Right ventricle myocardium superior (tissue), 1 donor: ENCODE measurements at regions not wholly inside any gene's neighbourhood (a gene's known extent, or its start where the extent isn't known, plus 50 kb on each side); places are given as distances from the start of the nearest gene placed in this dataset.

Experiments used
- ATAC-seq: fragments of 200-7000 bp; cut with Tn5 transposase; one replicate; pipeline ENCODE4 v1.9.1; 2020; ENCODE audit warnings: mild to moderate bottlenecking; ENCODE audit not compliant: poor library complexity
- DNase-seq: peaks from one replicate; pipeline ENCODE4 v3.0.0-alpha.2; 2020
- intact Hi-C: fragments of 100-400 bp; cut with DNase I; formaldehyde crosslinking; loops from one replicate; pipeline ENCODE4 v1.11.2; 2022
- donor health status: DM: no; HTN: yes; CAD: no; lungs with severe emphysema.

DNA sequence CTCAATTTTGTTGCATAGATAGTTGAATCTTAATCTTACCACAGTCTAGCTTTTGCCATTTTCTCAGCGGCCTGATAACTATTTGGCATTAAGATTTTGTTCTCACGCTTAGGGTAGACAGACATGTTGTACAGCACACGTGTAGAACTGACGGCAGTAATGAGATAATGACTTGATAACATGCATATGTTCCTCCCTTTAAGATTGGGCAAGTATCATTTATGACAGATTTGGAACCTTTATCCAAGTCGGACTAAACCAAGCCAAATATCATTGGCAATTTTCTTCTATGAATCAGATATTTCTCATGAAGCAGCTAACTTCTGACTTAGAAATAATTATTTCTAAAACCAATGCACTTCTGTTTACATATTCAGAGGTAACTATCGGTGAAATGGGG lies 205.5 kb downstream of the NDFIP2 start:
- ATAC-seq (no peak), DNase-seq (no peak)
- intact Hi-C loops, result loop anchor here (10.0 kb wide), 1 partner anchor 678 kb away; no protein-coding TSS in a partner anchor

- DNase-seq, result no peak
- ATAC-seq, result no peak
- intact Hi-C loops, result loop anchor here (10.0 kb wide), 1 partner anchor 680 kb away; no protein-coding TSS in a partner anchor
These were observed 203.4 kb downstream of the NDFIP2 start for GRCh38 chr13:79684371-79684770.

DNA sequence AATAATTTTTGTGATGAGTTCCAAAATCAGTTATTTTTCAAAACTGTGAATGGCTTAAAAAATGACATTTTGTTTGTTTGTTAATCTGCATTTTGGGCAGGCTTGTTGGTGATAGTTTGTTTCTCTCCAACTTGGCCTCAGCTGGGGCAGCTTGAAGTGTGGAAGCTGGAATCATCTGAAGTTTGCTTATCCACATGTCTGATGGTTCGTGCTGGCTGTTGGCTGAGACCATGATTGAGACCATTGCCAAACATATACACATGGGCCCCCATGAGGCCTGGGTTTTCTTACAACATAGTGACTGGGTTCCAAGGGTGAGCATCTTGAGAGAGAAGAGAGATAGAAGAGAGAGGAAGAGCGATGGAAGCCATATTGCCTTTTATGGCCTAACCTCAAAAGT lies 201.2 kb downstream of the NDFIP2 start:
- intact Hi-C loops, result loop anchor here (10.0 kb wide), 1 partner anchor 683 kb away; no protein-coding TSS in a partner anchor
- ATAC-seq (peak; percentile 28), DNase-seq (no peak)

DNA sequence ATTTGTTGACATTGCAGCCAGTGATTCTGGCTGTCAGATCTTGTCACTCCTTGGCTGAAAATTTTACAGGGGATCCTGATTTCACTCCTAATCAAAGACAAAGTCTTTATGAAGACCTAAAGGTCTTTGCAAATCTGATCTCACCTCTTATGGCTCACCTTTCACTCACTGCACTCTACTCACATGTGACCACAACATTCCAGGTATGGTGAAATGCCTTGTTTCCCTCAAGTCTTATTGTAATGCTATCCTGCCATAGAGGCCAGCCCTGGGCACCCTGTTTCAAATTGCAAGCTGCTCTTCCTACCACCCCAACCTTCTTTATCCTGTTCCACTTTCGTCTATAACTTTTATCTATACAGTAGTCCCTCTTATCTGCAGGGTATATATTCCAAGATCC lies 200.1 kb downstream of the NDFIP2 start:
- DNase-seq (no peak), ATAC-seq (no peak)
- intact Hi-C loops, result loop anchor here (10.0 kb wide), 1 partner anchor 684 kb away; no protein-coding TSS in a partner anchor

DNA sequence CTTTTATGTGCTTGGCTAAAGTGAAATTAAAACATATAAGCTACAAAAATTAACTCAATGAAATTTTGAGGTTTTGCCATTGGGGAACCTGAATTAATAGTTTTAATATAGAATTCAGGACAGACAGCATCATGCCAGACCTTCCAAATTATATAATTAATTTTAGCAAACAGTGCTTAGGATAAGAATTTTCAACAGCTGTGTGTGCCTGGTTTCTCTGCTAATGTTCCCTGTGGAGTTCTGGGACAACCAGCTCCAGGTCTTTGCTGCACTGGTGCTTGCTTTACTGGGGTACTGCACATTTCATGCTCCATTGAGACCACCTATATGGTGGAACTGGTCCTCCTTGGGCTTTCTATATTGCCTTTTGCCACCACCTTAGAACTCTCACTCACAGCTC lies 199.5 kb downstream of the NDFIP2 start:
- ATAC-seq (no peak), DNase-seq (no peak)
- intact Hi-C loops, result loop anchor here (10.0 kb wide), 1 partner anchor 684 kb away; no protein-coding TSS in a partner anchor

DNA sequence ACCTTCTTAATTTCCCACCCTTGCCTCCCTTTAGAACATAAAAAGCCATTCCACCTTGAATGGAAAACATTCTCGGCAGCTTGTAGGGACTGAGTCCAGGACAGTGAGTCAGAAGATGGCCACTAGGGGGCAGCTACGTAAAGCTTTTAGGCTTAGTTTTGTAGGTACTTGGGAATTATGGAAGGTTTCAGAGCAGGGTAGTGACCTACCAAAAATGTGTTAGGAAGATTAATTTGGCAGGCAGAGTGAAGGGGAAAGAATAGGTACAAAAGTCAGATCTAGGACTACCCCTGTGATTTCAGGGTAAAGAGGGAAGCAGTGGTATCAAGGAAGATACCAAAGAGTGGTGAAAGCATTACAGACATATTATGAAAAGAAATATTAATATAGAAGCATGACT lies 198.4 kb downstream of the NDFIP2 start:
- intact Hi-C loops, result no loop called here
- ATAC-seq, result peak; percentile 76
- peak; percentile 61 for DNase-seq

DNA sequence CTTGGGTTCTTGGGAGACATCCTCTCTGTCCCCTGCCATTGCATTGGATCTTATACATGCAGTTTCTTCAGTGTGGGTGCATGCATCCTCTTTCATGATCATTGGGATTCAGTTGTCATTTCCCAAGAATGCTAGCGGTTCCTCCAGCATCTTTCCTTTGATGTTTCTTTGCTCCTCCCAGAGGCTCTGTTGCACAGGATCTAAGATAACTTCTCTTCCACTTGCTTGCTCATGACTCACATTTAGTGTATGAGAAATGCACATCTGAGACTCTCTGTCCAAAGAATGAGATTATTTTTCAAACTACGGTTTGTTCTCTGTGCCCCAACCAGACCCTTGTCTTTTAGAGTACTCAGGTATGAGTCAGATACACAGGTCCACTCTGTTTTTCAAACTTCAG lies 197.1 kb downstream of the NDFIP2 start:
- intact Hi-C loops, result no loop called here
- ATAC-seq (no peak), DNase-seq (no peak)

DNA sequence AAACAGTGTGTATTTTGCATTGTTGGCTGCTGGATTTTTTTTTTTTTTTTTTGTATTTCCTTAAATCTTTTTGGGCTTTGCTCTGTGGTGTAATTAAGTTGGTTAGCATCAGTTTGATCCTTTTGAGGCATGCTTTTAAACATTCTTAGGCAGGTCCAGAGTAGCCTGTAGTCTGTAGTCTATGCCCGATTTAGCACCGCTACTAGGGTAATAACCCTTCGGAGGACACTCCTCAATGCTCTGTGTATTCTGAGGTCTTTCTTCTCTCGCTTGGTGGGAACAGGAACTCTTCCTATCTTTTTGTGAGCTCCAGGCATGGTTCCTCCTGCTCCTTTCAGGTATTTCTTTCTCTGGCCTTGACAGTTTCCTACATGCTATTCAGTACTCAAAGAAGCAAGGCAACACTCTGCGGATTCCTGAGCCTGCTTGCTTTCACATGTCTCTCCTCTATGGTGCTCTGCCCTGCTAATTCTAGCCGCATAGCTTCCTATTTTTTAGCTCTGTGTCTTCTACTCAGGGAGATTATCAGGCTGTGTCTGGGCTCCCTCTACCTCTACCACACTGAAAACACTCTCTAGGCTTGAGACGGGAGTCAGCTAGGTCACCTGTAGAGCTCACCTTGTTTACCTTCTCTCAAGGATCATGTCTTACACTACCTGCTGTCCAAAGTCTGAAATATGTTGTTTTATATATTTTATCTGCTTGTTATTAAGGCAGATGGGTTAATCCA lies 195.1 kb downstream of the NDFIP2 start:
- DNase-seq (no peak), ATAC-seq (peak; percentile 70)
- intact Hi-C loops, result no loop called here

DNA sequence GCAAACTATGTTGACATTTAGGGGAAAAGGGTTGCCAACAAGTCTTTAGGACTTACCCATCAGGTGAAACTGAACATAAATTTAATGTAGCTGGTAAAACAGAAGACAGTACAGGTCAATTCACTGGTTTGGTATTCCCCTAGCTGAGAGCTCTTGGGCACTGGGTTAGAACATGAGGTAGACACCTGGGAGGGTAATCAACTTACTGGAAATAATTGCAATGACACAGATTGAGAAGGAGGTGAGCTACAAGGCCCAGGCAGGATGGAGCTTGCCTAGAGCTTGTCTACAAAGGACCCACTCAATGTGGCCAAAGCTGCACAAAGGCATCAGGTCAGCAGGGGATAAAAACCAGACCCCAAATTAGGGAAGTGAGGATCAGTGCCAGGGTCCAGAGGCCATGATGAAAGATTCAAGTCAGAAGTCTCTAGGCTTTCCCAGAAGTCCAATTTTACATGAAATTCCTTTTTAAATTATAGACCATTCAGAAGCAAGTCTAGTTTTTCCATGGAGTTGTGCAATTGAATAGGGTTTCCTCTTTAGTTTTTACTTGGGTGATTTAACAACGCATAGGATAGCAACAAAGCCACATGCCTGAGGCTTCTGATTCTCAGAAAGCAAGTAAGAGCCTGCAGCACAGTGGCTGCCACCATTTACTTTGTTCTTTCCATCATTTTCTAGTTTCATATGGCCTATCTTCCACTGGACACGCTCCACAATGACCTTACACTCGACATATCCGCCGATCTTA lies 194.0 kb downstream of the NDFIP2 start:
- DNase-seq (no peak), ATAC-seq (no peak)
- intact Hi-C loops, result no loop called here

DNA sequence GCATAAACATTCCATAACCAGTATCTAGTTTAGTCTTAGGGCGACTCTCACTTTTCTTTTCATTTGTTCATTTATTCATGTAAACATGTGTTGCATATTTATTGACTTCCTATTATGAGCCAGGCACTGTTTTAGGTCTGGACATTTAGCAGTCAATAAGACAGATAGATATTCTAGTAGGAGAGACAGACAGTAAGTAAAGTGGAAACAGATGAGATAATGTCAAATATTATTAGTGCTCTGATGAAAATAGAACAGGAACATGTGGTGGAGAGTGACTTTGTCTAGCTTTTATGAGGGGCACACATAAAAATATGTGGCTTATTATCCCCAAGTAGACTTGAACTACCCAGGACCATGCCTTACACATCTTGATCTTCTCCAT lies 193.0 kb downstream of the NDFIP2 start:
- intact Hi-C loops, result no loop called here
- peak; percentile 23 for ATAC-seq

DNA sequence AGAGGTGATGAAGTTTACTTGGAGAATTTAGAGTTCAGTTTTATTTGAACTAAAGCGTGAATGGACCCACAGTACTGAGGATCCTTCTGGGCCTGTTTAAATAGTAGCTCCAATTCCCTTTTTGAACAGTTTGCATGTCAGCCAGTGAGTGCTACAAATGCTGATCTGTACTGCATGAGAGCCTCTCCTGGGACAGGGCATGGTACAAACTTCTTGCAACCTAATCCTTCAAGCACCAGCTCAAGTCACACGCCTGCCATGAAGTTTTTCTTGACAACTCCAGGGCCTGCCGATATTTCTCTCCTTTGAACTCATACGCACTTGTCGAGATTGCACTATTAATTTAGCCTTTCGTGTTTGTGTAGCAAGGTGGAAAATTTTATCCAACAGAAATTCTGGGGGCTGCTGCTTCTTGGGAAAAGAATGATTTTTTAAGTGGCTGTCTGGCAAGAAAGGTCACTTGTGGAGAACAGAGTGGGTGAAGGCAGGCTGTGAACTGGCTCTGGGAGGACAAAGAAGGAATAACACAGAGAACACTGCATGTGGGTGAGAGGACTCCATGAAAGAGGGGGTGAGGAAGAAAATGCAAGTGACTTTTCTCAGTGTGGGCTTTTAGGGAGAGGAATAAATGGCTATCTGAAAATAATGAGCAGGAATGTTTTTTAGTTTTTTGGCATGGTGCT lies 192.5 kb downstream of the NDFIP2 start:
- intact Hi-C loops, result no loop called here
- DNase-seq (no peak), ATAC-seq (peak; percentile 47)

More for the DNA sequence above, 193.0 kb downstream of the NDFIP2 start:
- DNase-seq, result no peak

- DNase-seq (no peak), ATAC-seq (no peak)
- intact Hi-C loops, result no loop called here
These were observed 190.5 kb downstream of the NDFIP2 start for GRCh38 chr13:79671420-79671819.

DNA sequence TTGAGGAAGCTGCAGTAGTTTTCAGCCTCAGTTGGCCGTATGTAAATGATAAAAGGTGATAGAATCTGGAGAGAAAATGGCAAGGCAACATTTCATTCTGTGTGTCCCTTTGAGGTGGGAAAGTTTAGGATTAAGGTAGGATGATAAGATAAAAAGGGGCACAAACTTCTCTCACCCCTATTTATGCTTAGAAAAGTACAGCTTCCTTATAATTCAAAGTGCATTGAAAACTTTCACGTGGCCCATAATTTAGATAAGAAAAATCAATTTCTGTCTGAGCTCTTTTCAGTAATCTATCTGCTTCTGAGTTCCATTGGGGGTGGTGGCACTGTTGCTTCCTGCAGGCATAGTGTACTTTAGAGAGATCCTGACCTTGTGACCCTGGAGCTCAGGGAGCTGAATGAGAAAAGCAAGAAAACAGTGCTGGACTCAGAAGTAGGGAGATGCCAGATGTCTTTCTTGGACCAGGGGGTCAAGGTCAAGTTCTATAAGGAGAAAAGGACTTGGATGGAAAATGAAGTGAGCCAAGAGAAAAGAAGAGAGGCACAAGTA lies 187.3 kb downstream of the NDFIP2 start:
- DNase-seq (no peak), ATAC-seq (no peak)
- intact Hi-C loops, result no loop called here

DNA sequence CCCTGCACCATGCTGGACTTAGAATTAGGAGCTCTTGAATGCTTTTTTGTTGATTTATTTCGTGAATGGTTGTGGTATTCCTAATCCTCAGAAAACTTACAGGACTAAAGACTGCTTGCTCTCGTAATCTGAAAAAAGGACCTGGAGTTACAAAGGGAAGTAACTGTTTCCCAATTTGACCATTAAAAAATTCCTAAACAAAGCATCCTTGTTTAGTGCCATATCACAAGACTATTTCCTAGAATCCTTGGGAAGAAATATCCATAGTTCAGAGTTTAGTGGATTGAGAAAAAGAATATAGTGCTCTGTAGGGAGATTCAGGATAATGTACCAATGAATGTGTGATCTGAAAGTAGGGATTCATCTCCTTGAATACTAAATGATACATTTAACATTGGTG lies 186.8 kb downstream of the NDFIP2 start:
- no peak for ATAC-seq
- DNase-seq, result no peak
- intact Hi-C loops, result no loop called here

GRCh38 chr13:79663977-79664636 lies 183.2 kb downstream of the NDFIP2 start:
- ATAC-seq (peak; percentile 86), DNase-seq (no peak)
- intact Hi-C loops, result no loop called here

DNA sequence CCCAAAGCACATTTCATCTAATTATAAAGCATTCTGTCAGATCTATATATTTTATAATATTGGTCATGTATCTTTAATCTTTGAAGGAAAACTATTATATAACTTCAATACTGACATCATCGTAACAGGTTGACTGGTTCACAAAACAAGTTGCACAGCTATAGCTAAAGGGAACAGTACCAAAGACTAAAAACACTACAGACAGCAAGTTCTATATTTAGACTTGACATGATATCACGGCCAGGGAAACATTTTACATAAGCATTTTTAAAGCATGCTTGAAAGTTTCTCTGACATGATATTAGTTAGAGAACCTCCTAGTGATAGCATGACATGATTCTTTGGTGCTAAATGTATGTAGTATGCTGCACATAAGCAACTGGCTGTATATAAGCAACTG lies 182.5 kb downstream of the NDFIP2 start:
- peak; percentile 86 for ATAC-seq
- intact Hi-C loops, result no loop called here
- DNase-seq, result no peak

- intact Hi-C loops, result no loop called here
- peak; percentile 46 for ATAC-seq
These were observed 181.9 kb downstream of the NDFIP2 start for GRCh38 chr13:79662882-79663281.

GRCh38 chr13:79660361-79660760 lies 179.4 kb downstream of the NDFIP2 start:
- no peak for DNase-seq
- no peak for ATAC-seq
- intact Hi-C loops, result no loop called here

More at GRCh38 chr13:79662882-79663281, 181.9 kb downstream of the NDFIP2 start:
- DNase-seq, result peak; percentile 46

DNA sequence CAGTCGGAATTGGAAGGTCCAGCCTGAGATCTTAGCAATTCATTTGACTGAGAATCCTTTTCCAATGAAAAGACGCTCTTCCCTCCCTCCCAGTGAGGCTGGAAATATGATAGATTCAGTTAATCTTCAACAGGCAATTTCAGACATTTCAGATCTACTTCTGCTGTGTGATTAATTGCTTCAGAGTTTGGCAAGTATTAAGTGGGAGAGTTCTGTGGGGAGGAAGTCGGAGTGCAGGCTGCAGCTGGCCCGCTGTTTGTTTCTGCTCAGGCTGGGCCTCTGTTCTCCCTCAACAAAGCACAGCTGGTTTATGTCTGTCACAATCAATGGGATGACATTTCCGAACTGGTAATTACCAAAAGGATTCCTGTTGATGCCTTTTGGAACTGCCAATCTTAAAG lies 178.2 kb downstream of the NDFIP2 start:
- ATAC-seq (peak; percentile 83), DNase-seq (peak; percentile 67)
- intact Hi-C loops, result no loop called here
